ENCODE measurements at regions not wholly inside any gene's neighbourhood (a gene's known extent, or its start where the extent isn't known, plus 50 kb on each side); places are given as distances from the start of the nearest gene placed in this dataset.
"Not testable (repeated sequence)": the region's sequence is repeated elsewhere in the genome, so short reads cannot be mapped to it uniquely, and the experiment has no call there.

GRCh38 chr1:146671588-146671987 lies 266.5 kb upstream of the NBPF12 start:
- H2BK20ac ChIP-seq (ENCODE audit: low read depth, low read length); H4K8ac ChIP-seq (ENCODE audit: low read depth in 2 of 2, low read length in 2 of 2); dilution Hi-C loops (cut with HindIII; ENCODE audit: low sequenced_read_pairs, unreplicated experiment); BruUV-seq (replicated peaks); H3K9ac ChIP-seq (ENCODE audit: low read depth, low read length); H3K9me1 ChIP-seq (ENCODE audit: insufficient read depth, low read length); H3K4me2 ChIP-seq (ENCODE audit: low read depth, low read length); H2BK5ac ChIP-seq (ENCODE audit: low read depth, low read length, poor library complexity, severe bottlenecking); ATAC-seq (ENCODE audit: low read depth); in situ Hi-C loops (cut with MboI; ENCODE audit: low sequenced_read_pairs); H3K4me3 ChIP-seq (ENCODE audit: insufficient read depth, low read depth, low read length); H3K36me3 ChIP-seq (ENCODE audit: control insufficient read depth, insufficient read depth, low read length); H3K4ac ChIP-seq (ENCODE audit: low read depth, low read length); H3K23ac ChIP-seq (ENCODE audit: low read depth, low read length); H3K79me1 ChIP-seq (ENCODE audit: low read depth in 1 of 2, low read length in 2 of 2); H2AK5ac ChIP-seq (ENCODE audit: low read depth, low read length); H4K5ac ChIP-seq (ENCODE audit: low read depth, low read length); H3K9me3 ChIP-seq (ENCODE audit: control insufficient read depth, insufficient read depth, low read length); H3K27me3 ChIP-seq (ENCODE audit: control insufficient read depth, insufficient read depth, low read length); H4K91ac ChIP-seq (ENCODE audit: insufficient read depth, low read depth, low read length); H2AK9ac ChIP-seq (replicated peaks; ENCODE audit: low read depth, low read length, poor library complexity); H3K4me1 ChIP-seq (ENCODE audit: control insufficient read depth, insufficient read depth, low read length); H2BK15ac ChIP-seq (ENCODE audit: low read depth, low read length); H2BK120ac ChIP-seq (ENCODE audit: low read depth, low read length); H2AFZ ChIP-seq (replicated peaks; ENCODE audit: low read length, poor library complexity); CTCF ChIA-PET; H3K14ac ChIP-seq (replicated peaks; ENCODE audit: low read depth, low read length); DNase-seq; POLR2A ChIA-PET (ENCODE audit: unreplicated experiment); intact Hi-C loops (cut with micrococcal nuclease); H3K27ac ChIP-seq (ENCODE audit: insufficient read depth, low read length); H4K20me1 ChIP-seq (ENCODE audit: insufficient read depth, low read length); H3K56ac ChIP-seq (ENCODE audit: extremely low read depth, insufficient read depth, low read length); H3K18ac ChIP-seq (ENCODE audit: low read depth, low read length): not testable (repeated sequence)
- no CpG with 5 or more reads among the region's 6 CpGs for WGBS, 2 experiments (ENCODE audit: extremely low coverage in 2 of 2, insufficient read length in 1 of 2)

GRCh38 chr1:146670832-146671566 lies 267.1 kb upstream of the NBPF12 start:
- H3K9me1 ChIP-seq (ENCODE audit: insufficient read depth, low read length); H2BK20ac ChIP-seq (ENCODE audit: low read depth, low read length); ATAC-seq (ENCODE audit: low read depth); H2AK5ac ChIP-seq (ENCODE audit: low read depth, low read length); H3K79me1 ChIP-seq (ENCODE audit: low read depth in 1 of 2, low read length in 2 of 2); H4K5ac ChIP-seq (ENCODE audit: low read depth, low read length); H3K9ac ChIP-seq (ENCODE audit: low read depth, low read length); H3K23ac ChIP-seq (ENCODE audit: low read depth, low read length); H4K20me1 ChIP-seq (ENCODE audit: insufficient read depth, low read length); H3K4ac ChIP-seq (ENCODE audit: low read depth, low read length); in situ Hi-C loops (cut with MboI; ENCODE audit: low sequenced_read_pairs); CTCF ChIA-PET; POLR2A ChIA-PET (ENCODE audit: unreplicated experiment); BruUV-seq (replicated peaks); H3K27ac ChIP-seq (ENCODE audit: insufficient read depth, low read length); H3K9me3 ChIP-seq (ENCODE audit: control insufficient read depth, insufficient read depth, low read length); DNase-seq; H2BK120ac ChIP-seq (ENCODE audit: low read depth, low read length); H3K56ac ChIP-seq (ENCODE audit: extremely low read depth, insufficient read depth, low read length); H3K36me3 ChIP-seq (ENCODE audit: control insufficient read depth, insufficient read depth, low read length); dilution Hi-C loops (cut with HindIII; ENCODE audit: low sequenced_read_pairs, unreplicated experiment); H3K4me2 ChIP-seq (ENCODE audit: low read depth, low read length); intact Hi-C loops (cut with micrococcal nuclease); H2BK15ac ChIP-seq (ENCODE audit: low read depth, low read length); H3K4me1 ChIP-seq (ENCODE audit: control insufficient read depth, insufficient read depth, low read length); H3K14ac ChIP-seq (replicated peaks; ENCODE audit: low read depth, low read length); H3K27me3 ChIP-seq (ENCODE audit: control insufficient read depth, insufficient read depth, low read length); H4K91ac ChIP-seq (ENCODE audit: insufficient read depth, low read depth, low read length); H4K8ac ChIP-seq (ENCODE audit: low read depth in 2 of 2, low read length in 2 of 2); H2AFZ ChIP-seq (replicated peaks; ENCODE audit: low read length, poor library complexity); H2BK5ac ChIP-seq (ENCODE audit: low read depth, low read length, poor library complexity, severe bottlenecking); H3K18ac ChIP-seq (ENCODE audit: low read depth, low read length); H2AK9ac ChIP-seq (replicated peaks; ENCODE audit: low read depth, low read length, poor library complexity); H3K4me3 ChIP-seq (ENCODE audit: insufficient read depth, low read depth, low read length): not testable (repeated sequence)
- no CpG with 5 or more reads among the region's 10 CpGs for WGBS, 2 experiments (ENCODE audit: extremely low coverage in 2 of 2, insufficient read length in 1 of 2)
